HG03066 (cell line): ENCODE measurements at regions not wholly inside any gene's neighbourhood (a gene's known extent, or its start where the extent isn't known, plus 50 kb on each side); places are given as distances from the start of the nearest gene placed in this dataset.
"Not testable (repeated sequence)": the region's sequence is repeated elsewhere in the genome, so short reads cannot be mapped to it uniquely, and the experiment has no call there.

ENCODE experiments used
- ATAC-seq: cut with Tn5 transposase; IDR thresholded peaks from one replicate; pipeline ENCODE4 v1.9.1; 2021; ENCODE audit warnings: low read depth; ENCODE audit not compliant: unreplicated experiment

- no peak for ATAC-seq
These were observed 533.6 kb upstream of the FSHR start for GRCh38 chr2:49687918-49688317.

DNA sequence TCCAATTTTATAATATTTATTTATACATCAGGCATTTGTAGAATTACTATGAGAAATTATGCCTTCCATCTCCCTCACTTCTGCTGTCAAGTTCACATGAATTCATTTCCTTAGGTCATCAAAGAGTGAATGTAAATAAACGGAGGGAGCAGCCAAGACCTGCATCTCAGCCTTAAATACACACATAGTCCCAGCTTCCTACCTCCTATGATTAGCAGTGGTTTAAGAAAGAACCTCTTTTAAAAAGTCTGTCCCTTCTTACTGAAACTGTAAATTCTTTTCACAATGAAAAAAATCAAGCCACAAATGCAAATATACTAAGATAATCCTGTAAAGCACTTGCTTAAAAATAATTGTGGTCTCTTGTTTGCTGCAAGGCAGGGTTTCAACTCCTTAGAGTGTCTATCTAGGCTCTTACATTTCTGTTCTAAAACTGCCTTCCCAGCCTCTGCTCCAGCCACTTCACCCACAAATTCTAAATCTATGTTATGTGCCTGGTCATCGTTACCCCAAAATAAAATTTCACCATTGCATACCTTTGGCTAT is 532.7 kb upstream of the FSHR start:
- ATAC-seq = no peak

- ATAC-seq = no peak
These were observed 532.0 kb upstream of the FSHR start for GRCh38 chr2:49686291-49686690.

DNA sequence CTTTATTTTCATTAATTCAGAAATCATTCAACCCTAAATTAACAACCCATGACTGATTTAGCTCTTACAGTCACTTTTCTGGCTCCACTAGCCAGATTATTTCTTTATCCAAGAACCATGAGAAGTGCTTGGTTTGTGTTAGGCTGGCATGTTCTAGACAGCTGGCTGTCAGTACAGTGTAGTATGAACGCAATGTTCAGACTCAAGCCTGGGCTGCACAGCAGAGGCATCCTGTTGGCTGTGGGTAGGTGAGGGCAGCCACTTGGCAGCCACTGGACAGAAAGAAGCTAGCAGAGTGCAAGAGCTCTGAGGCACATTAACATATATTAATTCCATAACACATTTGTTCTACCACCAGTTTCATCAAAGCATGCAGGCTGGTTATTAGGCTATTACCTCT is 522.9 kb upstream of the FSHR start:
- ATAC-seq = no peak

DNA sequence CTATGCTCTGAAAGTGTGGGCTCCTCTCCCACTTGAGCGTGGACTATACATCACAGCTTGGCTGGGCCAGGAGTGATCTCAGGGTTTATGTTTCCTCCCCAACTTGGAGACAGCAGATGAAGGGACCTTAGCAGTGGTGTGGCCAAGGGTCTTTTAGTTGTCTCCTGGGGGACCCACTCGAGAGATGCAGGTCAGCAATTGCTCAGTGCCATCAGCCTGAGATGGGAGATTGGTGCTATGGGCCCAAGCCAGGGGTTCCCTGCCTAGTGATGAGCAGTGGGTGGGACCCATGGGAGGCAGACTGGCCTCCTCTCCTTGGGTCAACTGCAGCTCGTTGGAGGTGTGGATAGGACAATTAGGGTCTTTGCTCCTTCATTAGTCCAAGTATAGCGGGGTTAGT is 510.5 kb upstream of the FSHR start:
- no peak for ATAC-seq

DNA sequence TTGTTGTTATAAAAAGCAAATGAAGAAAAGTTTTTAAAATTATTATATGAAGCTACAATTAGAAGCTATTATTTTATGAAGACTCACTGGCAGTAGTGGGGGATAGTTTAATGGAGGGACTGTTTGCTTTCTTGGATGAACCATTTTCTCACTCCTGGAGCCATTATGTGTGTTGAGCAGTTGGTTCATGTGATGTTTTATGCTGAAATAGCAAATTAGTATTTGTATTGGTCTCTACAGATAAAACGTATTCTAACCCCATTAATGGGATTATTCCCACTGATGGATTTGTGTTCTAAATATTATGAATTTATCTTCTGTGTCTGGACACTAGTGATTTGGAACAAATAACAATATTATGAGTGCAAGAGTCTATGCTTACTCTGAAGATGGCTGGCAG is 507.5 kb upstream of the FSHR start:
- no peak for ATAC-seq

GRCh38 chr2:49656853-49657252 is 502.5 kb upstream of the FSHR start:
- ATAC-seq = no peak

GRCh38 chr2:49643149-49643548 is 488.8 kb upstream of the FSHR start:
- no peak for ATAC-seq

- ATAC-seq = no peak
These were observed 486.3 kb upstream of the FSHR start for GRCh38 chr2:49640630-49641029.

GRCh38 chr2:49621016-49621415 is 466.7 kb upstream of the FSHR start:
- no peak for ATAC-seq

DNA sequence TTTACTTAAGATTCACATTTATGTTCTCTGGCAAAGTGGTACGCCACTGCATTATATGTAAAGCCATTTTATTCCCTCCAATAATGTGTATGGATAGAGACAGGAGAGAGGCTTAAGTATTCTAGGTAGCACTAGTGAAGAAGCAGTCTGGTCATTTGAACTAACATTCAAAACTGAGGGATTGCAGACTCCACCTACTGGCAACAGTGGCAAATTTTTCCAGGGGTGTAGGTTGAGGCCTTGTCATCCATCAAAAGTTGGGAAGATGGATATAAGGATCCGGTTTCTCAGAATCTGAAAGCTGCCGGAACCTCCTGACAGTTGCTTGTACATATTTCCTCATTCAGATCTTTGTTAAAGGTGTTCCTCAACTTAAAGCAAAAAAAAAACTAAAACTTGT is 465.5 kb upstream of the FSHR start:
- no peak for ATAC-seq

DNA sequence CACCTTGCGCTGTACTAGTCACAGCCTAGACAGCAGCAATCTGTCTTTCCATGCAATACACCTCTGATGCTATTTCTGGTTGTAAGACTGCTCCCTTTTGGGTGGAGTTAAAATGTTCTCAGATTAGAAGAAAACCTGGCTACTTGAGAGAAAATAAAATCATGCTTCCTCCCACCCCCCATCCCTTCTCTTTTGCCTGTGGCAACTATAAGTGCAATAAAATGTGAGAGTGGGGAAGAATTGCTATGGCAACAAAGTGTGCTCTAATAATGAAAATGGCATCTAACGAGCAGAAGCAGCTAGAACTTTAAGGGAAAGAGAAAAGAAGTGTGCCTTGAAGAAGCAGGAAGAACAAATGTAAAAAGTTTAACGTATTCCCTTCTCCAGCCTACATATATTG is 464.2 kb upstream of the FSHR start:
- ATAC-seq = no peak

DNA sequence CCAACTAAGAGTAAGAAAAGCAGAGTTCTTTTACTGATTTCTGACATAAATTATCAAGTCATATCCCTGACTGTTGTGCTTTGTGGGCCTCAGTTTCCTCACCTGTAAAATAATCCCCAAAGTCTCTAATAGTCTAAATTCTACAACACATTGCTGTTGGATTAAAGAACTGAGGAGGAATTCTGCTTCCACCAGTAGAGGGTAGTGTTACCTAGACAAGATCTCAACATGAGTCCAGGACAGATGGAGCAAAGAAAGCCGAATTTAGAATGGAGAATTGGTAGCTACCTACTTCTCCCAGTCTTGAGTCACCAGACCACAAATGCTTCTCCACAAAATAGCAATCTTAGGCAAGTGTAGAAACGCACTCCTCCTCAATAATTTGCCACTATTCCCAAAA is 462.5 kb upstream of the FSHR start:
- ATAC-seq = no peak

- ATAC-seq = not testable (repeated sequence)
These were observed 457.5 kb upstream of the FSHR start for GRCh38 chr2:49611796-49612195.

DNA sequence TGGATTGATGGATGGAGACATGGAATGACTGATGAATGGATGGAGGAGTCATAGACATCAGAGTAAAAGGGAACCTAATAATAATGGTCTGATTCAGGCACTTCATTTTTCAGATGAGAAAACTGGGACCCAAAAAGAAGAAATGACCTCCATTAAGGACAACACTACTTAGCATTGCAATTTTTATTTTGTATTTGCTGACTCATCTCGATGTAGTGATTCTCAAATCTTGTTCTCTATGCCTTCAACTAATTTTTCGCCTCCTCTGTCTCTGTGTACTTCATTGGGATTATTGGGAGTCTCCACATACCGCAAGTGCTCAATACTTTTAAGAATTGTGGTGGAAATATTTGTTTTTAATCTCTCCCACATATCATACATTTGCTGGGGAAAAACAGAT is 446.2 kb upstream of the FSHR start:
- ATAC-seq = no peak

- ATAC-seq = no peak
These were observed 443.9 kb upstream of the FSHR start for GRCh38 chr2:49598231-49598630.

DNA sequence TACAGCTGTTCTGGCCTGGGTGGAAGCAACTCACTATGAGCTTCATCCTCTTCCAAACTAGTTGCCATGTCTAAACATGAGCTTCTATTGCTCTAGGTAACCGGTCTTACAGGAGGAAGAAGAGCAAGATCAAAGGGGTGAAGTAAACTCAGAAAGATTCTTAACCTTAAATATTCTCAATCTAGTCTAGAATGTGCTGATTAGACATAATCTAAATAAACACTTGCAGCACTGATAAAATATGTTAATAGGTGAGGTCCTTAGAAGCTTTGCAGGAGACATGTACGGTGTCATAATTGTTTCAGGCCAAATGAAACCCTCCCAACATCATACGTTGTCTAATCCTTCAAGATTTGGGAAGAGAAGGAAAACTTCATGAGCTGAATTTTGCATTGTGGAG is 431.6 kb upstream of the FSHR start:
- ATAC-seq = no peak

DNA sequence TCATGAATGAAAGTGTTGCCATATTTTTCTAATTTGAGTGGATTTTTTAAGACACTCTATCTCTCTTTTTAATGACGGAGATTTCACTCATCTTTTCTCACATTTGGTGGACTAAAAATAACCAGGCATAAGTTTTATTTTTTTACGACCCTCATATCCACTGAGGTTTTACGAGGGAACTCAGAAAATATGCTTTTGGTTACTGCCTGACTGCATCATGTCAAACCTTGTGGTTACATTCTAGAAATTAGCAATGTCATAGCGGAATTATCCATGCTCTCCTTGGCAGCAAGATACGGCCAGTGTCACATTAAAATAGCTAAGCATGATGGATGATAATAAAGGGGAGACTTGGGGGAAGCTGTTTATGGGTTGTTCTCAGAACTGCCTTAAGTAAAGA is 428.6 kb upstream of the FSHR start:
- ATAC-seq = no peak

DNA sequence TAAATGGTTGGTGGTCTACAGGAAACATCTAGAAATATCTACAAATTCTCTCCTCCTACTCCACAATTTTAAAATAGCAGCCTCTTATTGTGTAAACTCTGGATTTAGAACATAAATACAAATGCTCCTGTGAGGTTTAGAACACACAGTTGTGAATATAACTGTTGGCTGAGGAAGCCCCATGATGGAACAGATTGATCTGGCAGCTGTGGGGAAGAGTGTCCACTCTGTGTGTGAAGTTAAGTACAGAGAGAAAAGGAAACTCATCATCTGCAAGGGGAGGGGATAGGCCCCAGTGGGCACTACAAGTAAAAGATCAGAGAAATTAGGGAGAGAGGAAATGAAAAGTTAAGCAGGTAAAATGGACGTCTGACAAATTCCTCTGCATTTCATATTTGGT is 422.7 kb upstream of the FSHR start:
- ATAC-seq = no peak

- no peak for ATAC-seq
These were observed 414.9 kb upstream of the FSHR start for GRCh38 chr2:49569176-49569575.

- ATAC-seq = no peak
These were observed 413.7 kb upstream of the FSHR start for GRCh38 chr2:49567811-49568600.

DNA sequence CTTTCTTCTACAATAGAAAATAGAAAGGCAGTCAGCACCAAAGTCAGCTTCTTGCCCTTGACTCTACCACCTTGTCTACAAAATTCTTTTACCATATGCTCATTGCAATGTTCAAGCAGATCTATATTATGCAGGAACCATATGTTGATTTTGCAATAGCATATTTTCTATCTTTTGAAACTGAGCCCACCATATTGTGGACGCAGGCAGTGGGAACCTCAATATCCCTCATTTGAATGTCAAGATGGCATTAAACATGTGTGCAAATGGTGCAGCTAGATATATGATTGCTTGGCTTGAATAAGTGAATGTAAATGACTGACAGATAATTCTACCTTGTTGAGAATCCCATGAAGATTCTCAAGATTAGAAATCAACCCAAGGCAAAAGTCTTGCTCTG is 412.7 kb upstream of the FSHR start:
- ATAC-seq = no peak

DNA sequence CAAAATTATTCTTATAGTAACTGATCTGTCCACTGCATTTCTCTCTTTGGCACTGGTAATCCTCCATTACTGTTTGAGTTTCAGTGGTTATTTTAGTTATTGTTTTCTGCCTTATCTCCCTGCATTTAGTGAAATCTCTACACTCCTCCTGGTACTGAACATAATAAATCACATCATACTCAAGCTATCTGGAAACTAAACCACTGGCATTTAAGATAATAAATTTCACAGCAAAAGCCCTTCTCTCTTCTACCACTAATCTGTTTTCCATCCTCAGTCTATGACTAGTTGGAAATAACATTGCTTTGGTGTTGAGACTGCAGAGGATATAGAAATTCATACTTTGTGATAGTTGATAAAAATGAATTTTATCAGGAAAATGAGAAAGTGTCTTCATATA is 399.3 kb upstream of the FSHR start:
- ATAC-seq = no peak
